Bronchial epithelial cell (primary cell): ENCODE measurements at regions not wholly inside any gene's neighbourhood (a gene's known extent, or its start where the extent isn't known, plus 50 kb on each side); places are given as distances from the start of the nearest gene placed in this dataset.

ENCODE experiments used
- DNase-seq: peaks from one replicate; pipeline ENCODE4 v3.0.0-alpha.2; 2010; ENCODE audit warnings: low read depth
- FAIRE-seq: peaks from 2 replicates; lab custom pipeline; 2011; peaks lifted over from hg19 to GRCh38; lab: Jason Lieb, UNC
- H3K27me3 ChIP-seq: 2 replicates; pipeline ENCODE4 v1.5.1; 2011; ENCODE audit warnings: low read length; ENCODE audit not compliant: control insufficient read depth, insufficient read depth
- H3K36me3 ChIP-seq: 2 replicates; pipeline ENCODE4 v1.5.1; 2011; ENCODE audit warnings: low read length; ENCODE audit not compliant: control insufficient read depth, insufficient read depth
- H3K4me3 ChIP-seq: 2 replicates; pipeline ENCODE4 v1.5.1; 2011; ENCODE audit warnings: mild to moderate bottlenecking, low read depth, low read length, control low read depth
- TF ChIP-seq, protein P1 (sequence below): IDR thresholded peaks from 2 replicates; pipeline ENCODE4 v1.5.1; 2011; ENCODE audit warnings: mild to moderate bottlenecking, moderate library complexity, low read length, control low read depth, inconsistent platforms; ENCODE audit not compliant: insufficient read depth, severe bottlenecking

DNA sequence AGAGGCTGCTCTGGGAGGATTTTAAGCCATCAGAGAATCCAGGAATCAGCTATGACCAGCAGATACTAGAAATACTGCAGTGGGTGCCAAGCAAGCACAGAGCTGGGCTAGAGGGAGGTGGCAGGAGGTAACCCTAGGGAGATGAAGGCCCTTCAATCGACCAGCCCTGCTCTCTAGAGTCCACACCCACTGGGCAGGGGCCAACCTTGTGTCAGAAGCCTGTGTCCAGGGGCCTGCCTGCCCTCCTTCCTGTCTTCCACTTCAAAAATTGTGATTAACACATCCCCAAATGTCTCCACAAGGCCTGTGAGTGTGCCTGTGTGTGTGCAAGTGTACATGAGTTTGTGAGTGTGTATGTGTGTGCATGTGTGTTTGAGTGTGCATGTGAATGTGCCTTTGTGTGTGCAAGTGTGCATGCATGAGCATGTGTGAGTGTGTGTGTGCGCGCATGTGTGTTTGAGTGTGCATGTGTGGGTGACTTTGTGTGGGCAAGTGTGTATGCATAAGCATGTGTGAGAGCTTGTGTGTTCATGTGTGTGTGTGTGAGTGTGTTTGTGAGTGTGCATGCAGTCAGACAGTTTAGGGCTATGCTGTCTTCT lies 367.7 kb downstream of the SFMBT2 start:
- Histone ChIP-seq H3K4me3 (no peak overlapping the region), H3K36me3 (no peaks in the 10 kb centered on the region), H3K27me3 (no peaks in the 10 kb centered on the region)
- peak; percentile 55 for FAIRE-seq
- TF ChIP-seq, protein P1, sequence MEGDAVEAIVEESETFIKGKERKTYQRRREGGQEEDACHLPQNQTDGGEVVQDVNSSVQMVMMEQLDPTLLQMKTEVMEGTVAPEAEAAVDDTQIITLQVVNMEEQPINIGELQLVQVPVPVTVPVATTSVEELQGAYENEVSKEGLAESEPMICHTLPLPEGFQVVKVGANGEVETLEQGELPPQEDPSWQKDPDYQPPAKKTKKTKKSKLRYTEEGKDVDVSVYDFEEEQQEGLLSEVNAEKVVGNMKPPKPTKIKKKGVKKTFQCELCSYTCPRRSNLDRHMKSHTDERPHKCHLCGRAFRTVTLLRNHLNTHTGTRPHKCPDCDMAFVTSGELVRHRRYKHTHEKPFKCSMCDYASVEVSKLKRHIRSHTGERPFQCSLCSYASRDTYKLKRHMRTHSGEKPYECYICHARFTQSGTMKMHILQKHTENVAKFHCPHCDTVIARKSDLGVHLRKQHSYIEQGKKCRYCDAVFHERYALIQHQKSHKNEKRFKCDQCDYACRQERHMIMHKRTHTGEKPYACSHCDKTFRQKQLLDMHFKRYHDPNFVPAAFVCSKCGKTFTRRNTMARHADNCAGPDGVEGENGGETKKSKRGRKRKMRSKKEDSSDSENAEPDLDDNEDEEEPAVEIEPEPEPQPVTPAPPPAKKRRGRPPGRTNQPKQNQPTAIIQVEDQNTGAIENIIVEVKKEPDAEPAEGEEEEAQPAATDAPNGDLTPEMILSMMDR: no peak
- DNase-seq: no peak

DNA sequence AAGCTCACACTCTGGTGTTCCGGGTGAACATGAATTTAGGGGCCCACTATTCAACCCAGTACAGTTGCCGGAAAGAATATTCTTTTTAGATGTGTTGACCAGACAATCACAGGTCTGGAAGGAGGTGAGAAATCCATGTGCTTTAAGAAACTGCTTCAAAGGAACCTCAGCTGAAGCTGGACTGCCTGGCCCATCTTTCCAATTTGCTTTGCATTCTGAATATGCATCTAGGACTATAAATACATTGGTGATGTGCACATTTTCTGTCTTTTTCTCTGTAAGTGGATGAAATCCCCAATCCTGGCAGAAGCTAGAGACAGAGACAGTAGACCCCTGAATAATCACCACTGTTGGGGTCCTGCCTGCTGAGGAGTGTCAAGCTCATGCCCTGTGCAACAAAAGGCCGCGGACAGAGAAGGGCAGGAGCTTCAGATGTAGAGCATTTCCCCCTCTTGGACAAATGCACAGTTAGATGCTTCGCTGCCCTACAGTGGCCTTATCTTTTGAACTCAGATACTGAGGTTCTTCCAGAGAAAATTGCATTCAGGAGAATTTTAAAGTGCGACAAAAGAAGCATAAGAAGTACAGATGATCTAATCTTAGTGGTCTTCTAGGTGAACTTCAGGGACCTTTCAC lies 368.3 kb downstream of the SFMBT2 start:
- Histone ChIP-seq H3K4me3 (no peak overlapping the region), H3K36me3 (no peaks in the 10 kb centered on the region), H3K27me3 (no peaks in the 10 kb centered on the region)
- FAIRE-seq (no peak), DNase-seq (no peak)
- TF ChIP-seq, protein P1: no peak

- no peaks in the 10 kb centered on the region for H3K27me3 ChIP-seq
These were observed 368.8 kb downstream of the SFMBT2 start for GRCh38 chr10:7042000-7042399.

DNA sequence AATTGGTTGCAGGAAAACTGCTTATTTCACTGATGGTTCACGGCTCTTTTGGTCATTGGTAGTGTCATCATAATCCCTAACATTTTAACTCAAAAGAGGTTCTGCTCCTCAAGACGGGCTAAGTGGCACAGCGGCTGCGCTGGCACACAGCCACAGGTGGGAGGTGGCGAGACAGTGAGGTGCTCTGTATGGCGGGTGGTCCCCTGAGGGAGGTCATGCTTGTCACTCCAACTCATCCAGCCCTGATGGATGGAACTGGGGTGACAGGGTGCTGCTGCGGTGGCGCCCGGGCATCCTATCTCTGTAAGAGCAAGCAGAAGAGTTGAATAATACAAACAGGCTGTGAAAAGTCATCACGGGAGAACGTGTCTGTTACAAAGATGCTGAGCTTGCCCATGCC lies 370.2 kb downstream of the SFMBT2 start:
- DNase-seq (no peak), FAIRE-seq (no peak)
- TF ChIP-seq, protein P1: no peak
- Histone ChIP-seq H3K27me3 (no peaks in the 10 kb centered on the region), H3K36me3 (no peaks in the 10 kb centered on the region), H3K4me3 (no peak overlapping the region)

More at GRCh38 chr10:7042000-7042399, 368.8 kb downstream of the SFMBT2 start:
- DNase-seq: no peak
- Histone ChIP-seq H3K4me3 (no peak overlapping the region), H3K36me3 (no peaks in the 10 kb centered on the region)
- FAIRE-seq: no peak
- TF ChIP-seq, protein P1: no peak

DNA sequence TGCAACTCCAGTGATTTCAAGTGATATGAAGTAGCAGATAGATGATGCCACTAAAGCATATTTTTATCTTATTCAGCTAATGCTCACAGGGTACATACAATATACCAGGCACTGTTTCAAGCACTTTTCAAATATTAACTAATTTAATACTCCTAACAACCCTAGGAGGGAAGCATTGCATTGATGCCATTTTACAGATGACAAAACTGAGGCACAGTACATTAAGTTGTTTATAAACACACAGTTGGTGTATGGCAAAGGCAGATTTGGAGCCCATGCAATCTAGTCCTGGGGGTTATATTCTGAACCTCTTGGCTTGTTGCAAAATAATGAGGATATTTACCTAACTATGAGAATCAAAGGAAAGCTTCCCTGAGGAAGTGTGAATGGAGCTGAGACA lies 371.0 kb downstream of the SFMBT2 start:
- H3K36me3 ChIP-seq: no peaks in the 10 kb centered on the region
- H3K27me3 ChIP-seq: no peaks in the 10 kb centered on the region
- H3K4me3 ChIP-seq: no peak overlapping the region
- FAIRE-seq (no peak), DNase-seq (no peak)
- TF ChIP-seq, protein P1: no peak
